GM12865 (cell line): ENCODE measurements at regions not wholly inside any gene's neighbourhood (a gene's known extent, or its start where the extent isn't known, plus 50 kb on each side); places are given as distances from the start of the nearest gene placed in this dataset.

Experiments used
- DNase-seq: peaks from one replicate; pipeline ENCODE4 v3.0.0; 2010; ENCODE audit warnings: low read depth
- H3K4me3 ChIP-seq: 2 replicates; pipeline ENCODE4 v1.5.1; 2011; ENCODE audit warnings: mild to moderate bottlenecking, low read depth, low read length, control low read depth
- TF ChIP-seq, protein P1 (sequence below): IDR thresholded peaks from 2 replicates; pipeline ENCODE4 v1.5.1; 2011; ENCODE audit warnings: low read length, control low read depth, low read depth, inconsistent platforms; ENCODE audit not compliant: insufficient read depth; ENCODE audit errors: missing control alignments

- peak; percentile 54 for DNase-seq
- TF ChIP-seq, protein P1, sequence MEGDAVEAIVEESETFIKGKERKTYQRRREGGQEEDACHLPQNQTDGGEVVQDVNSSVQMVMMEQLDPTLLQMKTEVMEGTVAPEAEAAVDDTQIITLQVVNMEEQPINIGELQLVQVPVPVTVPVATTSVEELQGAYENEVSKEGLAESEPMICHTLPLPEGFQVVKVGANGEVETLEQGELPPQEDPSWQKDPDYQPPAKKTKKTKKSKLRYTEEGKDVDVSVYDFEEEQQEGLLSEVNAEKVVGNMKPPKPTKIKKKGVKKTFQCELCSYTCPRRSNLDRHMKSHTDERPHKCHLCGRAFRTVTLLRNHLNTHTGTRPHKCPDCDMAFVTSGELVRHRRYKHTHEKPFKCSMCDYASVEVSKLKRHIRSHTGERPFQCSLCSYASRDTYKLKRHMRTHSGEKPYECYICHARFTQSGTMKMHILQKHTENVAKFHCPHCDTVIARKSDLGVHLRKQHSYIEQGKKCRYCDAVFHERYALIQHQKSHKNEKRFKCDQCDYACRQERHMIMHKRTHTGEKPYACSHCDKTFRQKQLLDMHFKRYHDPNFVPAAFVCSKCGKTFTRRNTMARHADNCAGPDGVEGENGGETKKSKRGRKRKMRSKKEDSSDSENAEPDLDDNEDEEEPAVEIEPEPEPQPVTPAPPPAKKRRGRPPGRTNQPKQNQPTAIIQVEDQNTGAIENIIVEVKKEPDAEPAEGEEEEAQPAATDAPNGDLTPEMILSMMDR: no peak
- H3K4me3 ChIP-seq: no peak overlapping the region
Measured at GRCh38 chr2:7598402-7598801, 681.2 kb downstream of the RNF144A start.

- TF ChIP-seq, protein P1: no peak
- DNase-seq: no peak
- no peak overlapping the region for H3K4me3 ChIP-seq
Measured at GRCh38 chr2:7599462-7600258, 682.4 kb downstream of the RNF144A start.

DNA sequence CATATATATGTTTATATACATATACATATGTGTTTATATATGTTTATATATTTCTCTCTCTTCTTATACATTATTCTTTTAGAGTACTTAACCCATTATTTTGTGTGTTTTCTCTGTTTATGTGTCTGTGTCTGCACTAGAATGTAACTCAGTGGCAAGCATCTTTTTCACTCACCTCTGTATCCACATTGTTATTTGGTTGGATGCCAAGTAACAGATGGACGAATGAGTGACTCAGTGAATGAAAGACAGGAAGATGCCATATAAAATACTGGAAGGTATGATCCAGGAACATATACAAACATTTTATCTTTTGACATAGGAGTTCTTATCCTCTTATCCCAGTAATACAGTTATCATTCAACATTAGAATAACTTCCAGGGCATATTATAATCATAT, 684.8 kb downstream of the RNF144A start:
- TF ChIP-seq, protein P1: no peak
- DNase-seq: no peak
- no peak overlapping the region for H3K4me3 ChIP-seq

DNA sequence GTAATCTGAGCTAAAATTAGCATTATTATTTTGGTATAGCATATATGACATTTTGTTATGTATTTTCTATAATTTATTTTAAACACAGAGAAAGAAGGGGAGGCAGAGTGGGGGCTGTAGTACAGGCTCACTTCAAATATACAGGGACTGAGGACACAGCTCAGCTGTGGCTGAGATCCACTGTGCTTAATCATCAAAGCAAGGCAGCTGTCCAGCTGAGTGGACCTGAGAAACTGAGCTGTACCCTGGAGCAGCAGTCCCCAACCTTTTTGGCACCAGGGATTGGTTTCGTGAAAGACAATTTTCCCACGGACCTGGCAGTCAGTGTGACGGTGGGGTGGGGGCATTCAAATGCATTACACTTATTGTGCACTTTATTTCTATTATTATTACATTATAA, 687.2 kb downstream of the RNF144A start:
- no peak for DNase-seq
- H3K4me3 ChIP-seq: no peak overlapping the region
- TF ChIP-seq, protein P1: no peak

DNA sequence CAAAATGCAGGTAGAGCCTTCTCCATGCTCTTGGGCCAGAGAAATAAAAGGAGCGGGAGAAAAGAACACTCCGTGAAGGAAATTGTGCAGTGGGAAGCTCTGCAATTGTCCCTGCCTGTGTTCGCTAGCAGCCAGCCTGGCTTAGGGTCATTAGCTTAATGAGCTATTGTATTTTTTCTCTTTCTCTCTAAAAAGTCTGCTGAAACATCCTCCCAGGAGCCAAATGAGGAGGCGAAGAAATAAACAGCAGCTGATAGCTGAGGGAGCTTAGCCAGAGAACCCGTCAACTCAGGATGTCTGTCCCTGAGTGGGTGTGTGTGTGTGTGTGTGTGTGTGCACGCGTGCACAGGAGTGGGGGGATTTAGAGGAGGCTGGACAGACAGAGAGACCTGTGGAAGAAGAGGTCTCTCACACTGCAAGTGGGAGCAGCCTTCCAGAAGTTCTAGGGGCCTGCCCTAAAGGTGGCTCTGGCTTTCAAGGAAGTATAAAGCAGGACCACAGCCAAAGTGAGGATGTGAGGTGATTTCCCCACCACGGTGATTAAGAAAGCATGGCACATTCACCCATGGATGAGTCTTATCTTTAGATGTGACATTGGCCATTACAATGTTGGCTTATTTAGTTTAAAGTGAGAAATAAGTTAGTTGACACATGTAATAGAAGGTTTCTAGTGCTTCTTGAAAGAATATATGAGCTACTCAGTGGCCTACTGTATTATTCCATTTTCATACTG, 690.4 kb downstream of the RNF144A start:
- no peak for DNase-seq
- no peak overlapping the region for H3K4me3 ChIP-seq
- TF ChIP-seq, protein P1: no peak

DNA sequence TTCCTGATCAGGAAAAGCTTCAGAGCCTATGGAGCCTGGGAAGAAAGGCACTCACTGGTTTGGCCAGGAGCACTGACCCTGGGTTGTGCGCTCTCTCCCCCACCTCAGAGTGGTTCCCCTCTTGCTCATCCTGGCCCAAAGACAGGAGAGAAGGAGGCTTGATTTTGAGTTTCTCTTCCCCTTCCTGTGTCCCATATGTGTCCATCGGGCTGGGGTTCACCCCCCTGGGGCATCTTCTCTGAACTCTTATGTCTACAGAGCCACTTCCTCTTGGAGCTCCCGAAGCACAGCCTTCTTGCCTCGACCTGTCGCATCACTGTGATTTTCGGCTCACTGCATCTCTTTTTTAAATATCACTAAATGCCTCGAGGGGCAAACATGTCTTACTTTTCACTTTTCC, 692.3 kb downstream of the RNF144A start:
- H3K4me3 ChIP-seq: no peak overlapping the region
- peak; percentile 65 for DNase-seq
- TF ChIP-seq, protein P1: no peak
